GM13977 (cell line): ENCODE measurements at regions not wholly inside any gene's neighbourhood (a gene's known extent, or its start where the extent isn't known, plus 50 kb on each side); places are given as distances from the start of the nearest gene placed in this dataset.

ENCODE experiments used
- DNase-seq: peaks from one replicate; pipeline ENCODE4 v3.0.0; 2012; ENCODE audit warnings: low spot score
- CTCF ChIP-seq: IDR thresholded peaks from 2 replicates; pipeline ENCODE4 v1.5.1; 2012; ENCODE audit warnings: mild to moderate bottlenecking, control low read depth; ENCODE audit not compliant: insufficient read depth; ENCODE audit errors: extremely low read depth, missing control alignments
- in situ Hi-C: fragments of 300-500 bp; cut with MboI; formaldehyde crosslinking; loops from one replicate; pipeline ENCODE4 v1.12.0; 2022; ENCODE audit warnings: low sequenced_read_pairs, low pct_unique_long_range_greater_than_20kb, mixed read lengths, inconsistent platforms; ENCODE audit not compliant: unreplicated experiment

GRCh38 chr6:105588123-105588710, 185.3 kb upstream of the PREP start:
- in situ Hi-C loops, result no loop called here
- DNase-seq, result no peak
- TF ChIP-seq CTCF, result no peak

GRCh38 chr6:105587349-105588122, 184.7 kb upstream of the PREP start:
- DNase-seq, result no peak
- no peak for TF ChIP-seq CTCF
- in situ Hi-C loops, result no loop called here

- no peak for TF ChIP-seq CTCF
- no peak for DNase-seq
- in situ Hi-C loops, result no loop called here
These were observed 175.4 kb upstream of the PREP start for GRCh38 chr6:105578179-105578707.

- no peak for TF ChIP-seq CTCF
- in situ Hi-C loops, result no loop called here
- DNase-seq, result no peak
These were observed 170.7 kb upstream of the PREP start for GRCh38 chr6:105573556-105573955.

GRCh38 chr6:105573138-105573537, 170.3 kb upstream of the PREP start:
- no peak for TF ChIP-seq CTCF
- in situ Hi-C loops, result no loop called here
- DNase-seq, result no peak

- TF ChIP-seq CTCF, result no peak
- in situ Hi-C loops, result no loop called here
- no peak for DNase-seq
These were observed 167.5 kb upstream of the PREP start for GRCh38 chr6:105570416-105570815.
